ENCODE measurements at regions not wholly inside any gene's neighbourhood (a gene's known extent, or its start where the extent isn't known, plus 50 kb on each side); places are given as distances from the start of the nearest gene placed in this dataset.

GRCh38 chr5:62002436-62002835, 303.6 kb upstream of the KIF2A start:
- intact Hi-C loops (cut with DNase I): no loop called here
- no peak for ATAC-seq (ENCODE audit: poor library complexity)
- DNase-seq: no peak

GRCh38 chr5:62005551-62005950, 300.5 kb upstream of the KIF2A start:
- no peak for ATAC-seq (ENCODE audit: poor library complexity)
- intact Hi-C loops (cut with DNase I): no loop called here

GRCh38 chr5:62007457-62007856, 298.5 kb upstream of the KIF2A start:
- ATAC-seq (ENCODE audit: poor library complexity) (no peak), DNase-seq (no peak)
- intact Hi-C loops (cut with DNase I): no loop called here

More at GRCh38 chr5:62005551-62005950, 300.5 kb upstream of the KIF2A start:
- DNase-seq: no peak

GRCh38 chr5:62011089-62011664, 294.8 kb upstream of the KIF2A start:
- no peak for ATAC-seq (ENCODE audit: poor library complexity)
- DNase-seq: no peak
- intact Hi-C loops (cut with DNase I): no loop called here

GRCh38 chr5:62017092-62017491, 288.9 kb upstream of the KIF2A start:
- ATAC-seq (ENCODE audit: poor library complexity) (no peak), DNase-seq (no peak)
- intact Hi-C loops (cut with DNase I): no loop called here

GRCh38 chr5:62029303-62029702, 276.7 kb upstream of the KIF2A start:
- DNase-seq (no peak), ATAC-seq (ENCODE audit: poor library complexity) (no peak)
- intact Hi-C loops (cut with DNase I): no loop called here

- intact Hi-C loops (cut with DNase I): no loop called here
- ATAC-seq (ENCODE audit: poor library complexity): no peak
- no peak for DNase-seq
These were observed 275.7 kb upstream of the KIF2A start for GRCh38 chr5:62030326-62030725.

- no peak for ATAC-seq (ENCODE audit: poor library complexity)
- intact Hi-C loops (cut with DNase I): no loop called here
- no peak for DNase-seq
These were observed 268.0 kb upstream of the KIF2A start for GRCh38 chr5:62038024-62038423.

GRCh38 chr5:62041156-62041756, 264.8 kb upstream of the KIF2A start:
- intact Hi-C loops (cut with DNase I): no loop called here
- DNase-seq: no peak
- ATAC-seq (ENCODE audit: poor library complexity): no peak

GRCh38 chr5:62042007-62042406, 264.0 kb upstream of the KIF2A start:
- intact Hi-C loops (cut with DNase I): no loop called here
- ATAC-seq (ENCODE audit: poor library complexity) (no peak), DNase-seq (no peak)

GRCh38 chr5:62043289-62044280, 262.4 kb upstream of the KIF2A start:
- intact Hi-C loops (cut with DNase I): no loop called here
- DNase-seq: no peak
- ATAC-seq (ENCODE audit: poor library complexity): no peak

- ATAC-seq (ENCODE audit: poor library complexity) (no peak), DNase-seq (no peak)
These were observed 261.0 kb upstream of the KIF2A start for GRCh38 chr5:62044989-62045388.

GRCh38 chr5:62046191-62046590, 259.8 kb upstream of the KIF2A start:
- intact Hi-C loops (cut with DNase I): no loop called here
- ATAC-seq (ENCODE audit: poor library complexity) (no peak), DNase-seq (no peak)

More at GRCh38 chr5:62044989-62045388, 261.0 kb upstream of the KIF2A start:
- intact Hi-C loops (cut with DNase I): no loop called here

GRCh38 chr5:62051747-62052146, 254.3 kb upstream of the KIF2A start:
- intact Hi-C loops (cut with DNase I): no loop called here
- ATAC-seq (ENCODE audit: poor library complexity) (no peak), DNase-seq (no peak)

- DNase-seq (no peak), ATAC-seq (ENCODE audit: poor library complexity) (no peak)
- intact Hi-C loops (cut with DNase I): no loop called here
These were observed 246.0 kb upstream of the KIF2A start for GRCh38 chr5:62059960-62060359.

GRCh38 chr5:62065050-62065449, 241.0 kb upstream of the KIF2A start:
- DNase-seq (no peak), ATAC-seq (ENCODE audit: poor library complexity) (no peak)
- intact Hi-C loops (cut with DNase I): no loop called here

- ATAC-seq (ENCODE audit: poor library complexity): no peak
- DNase-seq: no peak
- intact Hi-C loops (cut with DNase I): no loop called here
These were observed 239.2 kb upstream of the KIF2A start for GRCh38 chr5:62066761-62067277.

- ATAC-seq (ENCODE audit: poor library complexity) (no peak), DNase-seq (no peak)
- intact Hi-C loops (cut with DNase I): no loop called here
These were observed 237.5 kb upstream of the KIF2A start for GRCh38 chr5:62068554-62068953.

- intact Hi-C loops (cut with DNase I): no loop called here
- DNase-seq: no peak
- no peak for ATAC-seq (ENCODE audit: poor library complexity)
These were observed 228.6 kb upstream of the KIF2A start for GRCh38 chr5:62077387-62077786.

All from Right ventricle myocardium superior (tissue), 1 donor.